ENCODE measurements at regions not wholly inside any gene's neighbourhood (a gene's known extent, or its start where the extent isn't known, plus 50 kb on each side); places are given as distances from the start of the nearest gene placed in this dataset.

DNA sequence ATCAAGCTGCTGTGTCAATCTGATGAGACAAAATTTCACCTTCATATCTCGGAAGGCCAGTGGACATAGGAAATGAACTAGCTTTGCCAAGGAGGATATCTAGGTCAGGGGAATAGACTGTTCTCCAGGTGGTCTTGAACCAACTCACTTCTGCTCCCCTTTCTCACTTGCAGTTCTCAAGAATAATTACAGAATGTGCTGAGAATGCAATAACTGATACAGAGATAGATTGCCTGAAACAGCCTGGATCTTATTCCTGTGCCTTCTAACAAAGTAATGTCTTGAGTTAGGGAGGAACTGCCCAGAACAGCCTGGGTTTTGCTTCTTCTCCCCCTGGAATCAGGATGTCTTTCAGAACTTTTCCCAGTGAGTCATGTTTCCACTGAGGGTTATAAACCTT, 636.7 kb downstream of the KCNT2 start:
- TF ChIP-seq, protein P1, sequence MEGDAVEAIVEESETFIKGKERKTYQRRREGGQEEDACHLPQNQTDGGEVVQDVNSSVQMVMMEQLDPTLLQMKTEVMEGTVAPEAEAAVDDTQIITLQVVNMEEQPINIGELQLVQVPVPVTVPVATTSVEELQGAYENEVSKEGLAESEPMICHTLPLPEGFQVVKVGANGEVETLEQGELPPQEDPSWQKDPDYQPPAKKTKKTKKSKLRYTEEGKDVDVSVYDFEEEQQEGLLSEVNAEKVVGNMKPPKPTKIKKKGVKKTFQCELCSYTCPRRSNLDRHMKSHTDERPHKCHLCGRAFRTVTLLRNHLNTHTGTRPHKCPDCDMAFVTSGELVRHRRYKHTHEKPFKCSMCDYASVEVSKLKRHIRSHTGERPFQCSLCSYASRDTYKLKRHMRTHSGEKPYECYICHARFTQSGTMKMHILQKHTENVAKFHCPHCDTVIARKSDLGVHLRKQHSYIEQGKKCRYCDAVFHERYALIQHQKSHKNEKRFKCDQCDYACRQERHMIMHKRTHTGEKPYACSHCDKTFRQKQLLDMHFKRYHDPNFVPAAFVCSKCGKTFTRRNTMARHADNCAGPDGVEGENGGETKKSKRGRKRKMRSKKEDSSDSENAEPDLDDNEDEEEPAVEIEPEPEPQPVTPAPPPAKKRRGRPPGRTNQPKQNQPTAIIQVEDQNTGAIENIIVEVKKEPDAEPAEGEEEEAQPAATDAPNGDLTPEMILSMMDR (IDR thresholded peaks at IDR 0.05; ENCODE audit: partially characterized antibody, unreplicated experiment) = no peak
- no peaks in the 10 kb centered on the region for H3K36me3 Mint-ChIP-seq (ENCODE audit: unreplicated experiment)
- no peak overlapping the region for H3K4me3 Mint-ChIP-seq (ENCODE audit: unreplicated experiment)
- no peak for DNase-seq
- H3K27ac Mint-ChIP-seq (ENCODE audit: unreplicated experiment) = no peak overlapping the region
- peaks cover 3% of the 10 kb centered on the region for H3K27me3 Mint-ChIP-seq (ENCODE audit: unreplicated experiment)
- H3K4me1 Mint-ChIP-seq (ENCODE audit: low read depth, unreplicated experiment) = no peaks in the 10 kb centered on the region
- H3K9me3 Mint-ChIP-seq (ENCODE audit: unreplicated experiment) = no peaks in the 10 kb centered on the region

DNA sequence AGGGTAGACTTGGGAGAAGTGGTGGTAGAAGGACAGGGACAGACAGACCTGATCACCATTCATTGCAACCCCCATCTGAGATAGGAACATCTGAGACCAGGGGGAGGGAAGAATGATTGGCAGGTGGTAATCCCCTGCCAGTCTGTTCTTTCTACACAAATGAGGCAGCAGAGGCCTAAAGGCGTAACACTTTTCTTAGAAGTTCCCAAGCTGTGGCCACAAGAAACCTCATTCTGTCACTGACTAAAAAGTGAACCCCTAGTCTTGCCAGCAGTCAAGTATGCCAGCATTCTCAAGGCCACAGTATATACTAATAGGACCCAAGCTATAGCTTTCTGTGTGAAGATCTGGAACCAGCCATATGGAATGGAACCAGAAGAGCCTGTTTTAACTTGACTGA, 638.0 kb downstream of the KCNT2 start:
- peaks cover 3% of the 10 kb centered on the region for H3K27me3 Mint-ChIP-seq (ENCODE audit: unreplicated experiment)
- H3K4me3 Mint-ChIP-seq (ENCODE audit: unreplicated experiment) = no peak overlapping the region
- H3K9me3 Mint-ChIP-seq (ENCODE audit: unreplicated experiment) = no peaks in the 10 kb centered on the region
- H3K4me1 Mint-ChIP-seq (ENCODE audit: low read depth, unreplicated experiment) = no peaks in the 10 kb centered on the region
- H3K36me3 Mint-ChIP-seq (ENCODE audit: unreplicated experiment) = no peaks in the 10 kb centered on the region
- H3K27ac Mint-ChIP-seq (ENCODE audit: unreplicated experiment) = no peak overlapping the region
- DNase-seq = no peak
- TF ChIP-seq, protein P1 (IDR thresholded peaks at IDR 0.05; ENCODE audit: partially characterized antibody, unreplicated experiment) = no peak

DNA sequence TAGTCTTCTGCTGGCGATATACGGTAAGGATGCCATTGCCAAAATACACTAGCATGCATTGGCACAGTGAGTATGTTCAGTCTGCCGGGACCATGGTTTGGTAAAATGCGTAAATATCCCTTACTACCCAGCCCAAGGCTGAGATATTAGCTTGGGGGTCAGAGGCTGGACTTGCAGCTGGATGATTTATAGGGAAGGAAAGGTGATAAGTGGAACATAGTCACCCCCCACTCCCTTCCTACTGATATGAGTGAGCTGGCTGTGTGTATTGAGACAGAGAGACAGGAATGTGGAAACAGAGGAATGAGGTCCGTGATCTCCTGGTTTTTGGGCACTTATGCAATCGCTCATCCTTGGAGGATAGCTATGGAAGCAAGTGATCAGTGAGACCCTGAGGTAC, 642.8 kb downstream of the KCNT2 start:
- TF ChIP-seq, protein P1 (IDR thresholded peaks at IDR 0.05; ENCODE audit: partially characterized antibody, unreplicated experiment) = no peak
- Mint-ChIP-seq H3K36me3 (ENCODE audit: unreplicated experiment) (no peaks in the 10 kb centered on the region), H3K4me3 (ENCODE audit: unreplicated experiment) (no peak overlapping the region), H3K4me1 (ENCODE audit: low read depth, unreplicated experiment) (no peaks in the 10 kb centered on the region), H3K27me3 (ENCODE audit: unreplicated experiment) (peaks cover 3% of the 10 kb centered on the region), H3K27ac (ENCODE audit: unreplicated experiment) (no peak overlapping the region), H3K9me3 (ENCODE audit: unreplicated experiment) (no peaks in the 10 kb centered on the region)
- DNase-seq = no peak

DNA sequence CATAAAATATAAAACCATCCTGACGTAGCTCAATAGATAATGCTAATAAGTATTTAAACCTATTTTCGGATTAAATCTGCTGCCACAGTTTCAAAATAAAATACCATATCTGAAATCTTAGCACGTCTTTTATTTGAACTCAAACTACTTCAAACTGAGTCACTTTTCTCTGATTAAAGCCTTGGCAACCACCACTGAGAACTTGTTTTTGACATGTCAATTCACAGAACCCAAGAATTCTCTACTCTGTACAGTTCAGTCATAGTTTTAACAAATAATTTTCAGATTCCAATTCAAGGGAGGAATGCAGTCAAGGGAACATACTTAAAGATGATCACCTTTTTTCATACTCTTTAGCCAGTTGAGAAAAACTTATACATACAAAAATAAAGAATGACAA, 643.2 kb downstream of the KCNT2 start:
- Mint-ChIP-seq H3K27me3 (ENCODE audit: unreplicated experiment) (peaks cover 3% of the 10 kb centered on the region), H3K27ac (ENCODE audit: unreplicated experiment) (no peak overlapping the region), H3K4me3 (ENCODE audit: unreplicated experiment) (no peak overlapping the region), H3K9me3 (ENCODE audit: unreplicated experiment) (no peaks in the 10 kb centered on the region), H3K4me1 (ENCODE audit: low read depth, unreplicated experiment) (no peaks in the 10 kb centered on the region), H3K36me3 (ENCODE audit: unreplicated experiment) (no peaks in the 10 kb centered on the region)
- DNase-seq = no peak
- TF ChIP-seq, protein P1 (IDR thresholded peaks at IDR 0.05; ENCODE audit: partially characterized antibody, unreplicated experiment) = no peak

DNA sequence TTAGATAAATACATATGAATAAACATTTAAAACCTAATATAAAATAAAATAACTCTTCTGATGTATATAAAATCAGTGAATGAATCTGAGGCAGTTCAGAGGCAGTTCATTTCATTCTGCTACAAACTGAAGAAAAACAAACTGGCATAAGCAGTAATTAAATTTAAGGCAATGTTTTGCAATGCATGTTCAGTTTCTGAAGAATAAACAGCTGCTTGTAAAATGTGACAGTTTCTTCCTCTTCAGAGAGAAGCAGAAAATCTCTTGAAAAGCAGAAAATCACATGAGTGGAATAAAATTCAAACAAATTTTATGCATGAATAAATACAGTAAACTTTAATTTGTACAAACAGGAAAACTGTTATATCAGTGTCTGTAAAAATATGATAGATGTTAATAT, 643.7 kb downstream of the KCNT2 start:
- Mint-ChIP-seq H3K4me3 (ENCODE audit: unreplicated experiment) (no peak overlapping the region), H3K36me3 (ENCODE audit: unreplicated experiment) (no peaks in the 10 kb centered on the region), H3K4me1 (ENCODE audit: low read depth, unreplicated experiment) (no peaks in the 10 kb centered on the region), H3K9me3 (ENCODE audit: unreplicated experiment) (no peaks in the 10 kb centered on the region), H3K27ac (ENCODE audit: unreplicated experiment) (no peak overlapping the region), H3K27me3 (ENCODE audit: unreplicated experiment) (peaks cover 3% of the 10 kb centered on the region)
- TF ChIP-seq, protein P1 (IDR thresholded peaks at IDR 0.05; ENCODE audit: partially characterized antibody, unreplicated experiment) = no peak
- no peak for DNase-seq
